Sciatic nerve (tissue), 2 donors: ENCODE measurements at regions not wholly inside any gene's neighbourhood (a gene's known extent, or its start where the extent isn't known, plus 50 kb on each side); places are given as distances from the start of the nearest gene placed in this dataset.

Experiments used
- ATAC-seq: fragments of 200-7000 bp; cut with Tn5 transposase; one replicate; pipeline ENCODE4 v1.9.1; 2020; ENCODE audit warnings: mild to moderate bottlenecking, moderate library complexity
- DNase-seq: peaks from one replicate; pipeline ENCODE4 v3.0.0-alpha.2; 2020; ENCODE audit warnings: low spot score
- intact Hi-C: fragments of 100-400 bp; cut with DNase I; formaldehyde crosslinking; loops from one replicate; pipeline ENCODE4 v1.14.2; 2022
- donor health status: DM: no; HTN: no; CAD: no.
- donor health status: DM: no; HTN: no; CAD: no.

- ATAC-seq (no peak), DNase-seq (no peak)
- intact Hi-C loops = no loop called here
Measured at GRCh38 chr5:3221432-3221831, 374.2 kb upstream of the IRX1 start.

- intact Hi-C loops = no loop called here
- ATAC-seq (no peak), DNase-seq (no peak)
Measured at GRCh38 chr5:3220638-3221288, 374.9 kb upstream of the IRX1 start.

- ATAC-seq = no peak
- intact Hi-C loops = no loop called here
- no peak for DNase-seq
Measured at GRCh38 chr5:3220201-3220600, 375.4 kb upstream of the IRX1 start.

GRCh38 chr5:3218916-3219650 lies 376.5 kb upstream of the IRX1 start:
- ATAC-seq (no peak), DNase-seq (no peak)
- intact Hi-C loops = no loop called here

- peak; percentile 18 for ATAC-seq
- intact Hi-C loops = no loop called here
- no peak for DNase-seq
Measured at GRCh38 chr5:3217771-3218495, 377.7 kb upstream of the IRX1 start.

GRCh38 chr5:3217114-3217513 lies 378.5 kb upstream of the IRX1 start:
- ATAC-seq (no peak), DNase-seq (no peak)
- intact Hi-C loops = no loop called here

GRCh38 chr5:3216386-3216785 lies 379.2 kb upstream of the IRX1 start:
- ATAC-seq (no peak), DNase-seq (no peak)
- intact Hi-C loops = no loop called here

GRCh38 chr5:3214838-3215374 lies 380.7 kb upstream of the IRX1 start:
- intact Hi-C loops = no loop called here
- ATAC-seq = no peak
- DNase-seq = no peak

- intact Hi-C loops = no loop called here
- DNase-seq = no peak
- no peak for ATAC-seq
Measured at GRCh38 chr5:3214396-3214795, 381.2 kb upstream of the IRX1 start.

- ATAC-seq (no peak), DNase-seq (no peak)
- intact Hi-C loops = no loop called here
Measured at GRCh38 chr5:3212869-3213268, 382.8 kb upstream of the IRX1 start.

- ATAC-seq (no peak), DNase-seq (no peak)
- intact Hi-C loops = no loop called here
Measured at GRCh38 chr5:3210531-3210930, 385.1 kb upstream of the IRX1 start.

- no peak for ATAC-seq
- DNase-seq = no peak
- intact Hi-C loops = no loop called here
Measured at GRCh38 chr5:3209918-3210317, 385.7 kb upstream of the IRX1 start.

GRCh38 chr5:3202570-3202969 lies 393.1 kb upstream of the IRX1 start:
- ATAC-seq (no peak), DNase-seq (no peak)
- intact Hi-C loops = no loop called here

GRCh38 chr5:3201941-3202340 lies 393.7 kb upstream of the IRX1 start:
- no peak for ATAC-seq
- DNase-seq = no peak
- intact Hi-C loops = no loop called here

GRCh38 chr5:3201121-3201520 lies 394.5 kb upstream of the IRX1 start:
- intact Hi-C loops = no loop called here
- DNase-seq = no peak
- ATAC-seq = no peak

GRCh38 chr5:3199962-3200755 lies 395.5 kb upstream of the IRX1 start:
- DNase-seq (no peak), ATAC-seq (no peak)
- intact Hi-C loops = no loop called here

- intact Hi-C loops = no loop called here
- ATAC-seq (no peak), DNase-seq (no peak)
Measured at GRCh38 chr5:3198074-3198449, 397.6 kb upstream of the IRX1 start.

GRCh38 chr5:3197304-3198073 lies 398.1 kb upstream of the IRX1 start:
- no peak for ATAC-seq
- DNase-seq = no peak
- intact Hi-C loops = no loop called here

GRCh38 chr5:3195994-3196393 lies 399.6 kb upstream of the IRX1 start:
- intact Hi-C loops = no loop called here
- no peak for DNase-seq
- ATAC-seq = no peak
